GM18520 (cell line): ENCODE measurements at regions not wholly inside any gene's neighbourhood (a gene's known extent, or its start where the extent isn't known, plus 50 kb on each side); places are given as distances from the start of the nearest gene placed in this dataset.
"Not testable (repeated sequence)": the region's sequence is repeated elsewhere in the genome, so short reads cannot be mapped to it uniquely, and the experiment has no call there.

Experiments used
- ATAC-seq: cut with Tn5 transposase; IDR thresholded peaks from one replicate; pipeline ENCODE4 v1.9.1; 2021; ENCODE audit not compliant: unreplicated experiment

DNA sequence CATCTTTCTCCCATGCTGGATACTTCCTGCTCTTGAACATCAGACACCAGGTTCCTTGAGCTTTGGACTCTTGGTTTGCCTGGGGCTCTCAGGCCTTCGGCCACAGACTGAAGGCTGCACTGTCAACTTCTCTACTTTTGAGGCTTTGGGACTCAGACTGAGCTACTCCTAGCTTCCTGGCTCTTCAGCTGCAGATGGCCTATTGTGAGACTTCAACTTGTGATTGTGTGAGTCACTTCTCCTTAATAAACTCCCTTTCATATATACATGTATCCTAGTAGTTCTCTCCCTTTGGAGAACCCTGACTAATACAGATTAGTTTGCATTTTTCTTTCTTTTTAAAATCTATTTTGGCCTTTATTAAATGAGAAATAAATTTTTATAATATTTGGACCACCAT, 276.2 kb upstream of the SEMA3C start:
- ATAC-seq: no peak

DNA sequence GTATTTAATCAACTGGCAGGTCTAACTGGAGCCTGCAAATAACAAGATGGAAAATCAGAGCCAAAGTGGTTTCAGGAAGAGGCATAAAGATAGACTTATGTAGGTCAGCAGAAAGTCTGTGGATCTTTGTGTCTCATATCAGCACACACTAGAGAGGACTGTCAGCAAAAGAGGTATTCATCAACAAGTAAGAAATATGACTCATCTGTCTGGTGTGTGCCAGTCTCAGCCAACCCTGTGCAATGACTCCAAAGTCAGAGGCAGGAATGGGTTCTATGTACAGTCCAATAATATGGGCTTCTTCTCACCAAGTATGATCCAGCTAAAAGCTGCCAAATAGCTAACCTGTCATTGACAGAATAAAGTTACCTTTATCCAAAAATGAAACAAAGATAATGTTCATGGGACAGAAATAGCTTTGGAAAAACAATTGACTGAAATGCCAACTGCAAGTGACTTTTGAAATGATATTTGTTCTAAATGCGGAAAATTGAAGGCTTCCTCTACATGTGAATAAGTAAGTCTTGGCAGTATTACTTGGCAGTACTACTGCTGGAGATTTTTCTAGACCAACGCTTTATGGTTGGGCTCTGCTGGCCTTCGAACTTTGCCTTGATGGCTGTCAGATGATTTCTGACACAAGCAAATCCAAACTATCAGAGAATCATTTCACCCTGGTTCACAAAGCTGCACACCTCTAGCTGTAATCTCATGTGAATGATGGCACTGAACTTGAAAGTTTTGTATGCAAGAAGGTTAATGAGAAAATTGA, 272.3 kb upstream of the SEMA3C start:
- ATAC-seq: no peak

DNA sequence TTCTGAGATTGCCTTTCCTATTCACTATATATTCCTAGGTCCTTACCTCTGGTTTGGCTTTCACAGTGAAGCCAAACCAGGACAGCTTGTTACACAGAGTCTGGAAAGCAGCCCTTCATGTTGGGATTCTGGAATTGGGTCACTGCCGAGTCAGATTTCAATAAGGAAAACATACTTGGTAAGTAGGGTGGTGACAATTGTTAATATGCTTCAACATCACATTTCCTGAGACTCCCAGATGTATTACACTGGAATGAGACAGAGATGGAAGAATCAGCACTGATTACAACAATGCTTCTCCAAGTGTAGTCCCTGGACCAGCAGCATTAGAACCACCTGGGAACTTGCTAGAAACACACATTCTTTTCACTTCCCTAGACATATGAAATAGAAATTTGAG, 268.9 kb upstream of the SEMA3C start:
- ATAC-seq: no peak

DNA sequence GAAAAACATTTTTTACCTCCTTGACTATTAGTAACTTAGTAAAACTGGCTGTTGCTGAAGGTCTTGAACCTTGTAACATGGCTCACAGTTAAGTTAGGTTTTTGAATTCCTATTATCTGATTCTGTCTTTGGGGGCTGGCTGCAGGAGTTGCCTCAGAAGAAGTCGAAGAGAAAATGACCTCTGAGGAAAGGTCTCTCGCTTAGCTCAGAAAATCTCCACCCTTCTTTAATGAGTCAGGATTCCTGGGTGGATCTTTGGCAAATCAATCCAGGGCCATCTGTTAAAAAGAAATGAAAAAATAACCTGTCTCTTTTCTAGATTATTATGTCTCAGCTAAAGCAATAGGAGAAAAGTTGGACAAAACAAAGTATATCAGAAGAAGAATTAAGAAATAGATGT, 267.8 kb upstream of the SEMA3C start:
- ATAC-seq: no peak

DNA sequence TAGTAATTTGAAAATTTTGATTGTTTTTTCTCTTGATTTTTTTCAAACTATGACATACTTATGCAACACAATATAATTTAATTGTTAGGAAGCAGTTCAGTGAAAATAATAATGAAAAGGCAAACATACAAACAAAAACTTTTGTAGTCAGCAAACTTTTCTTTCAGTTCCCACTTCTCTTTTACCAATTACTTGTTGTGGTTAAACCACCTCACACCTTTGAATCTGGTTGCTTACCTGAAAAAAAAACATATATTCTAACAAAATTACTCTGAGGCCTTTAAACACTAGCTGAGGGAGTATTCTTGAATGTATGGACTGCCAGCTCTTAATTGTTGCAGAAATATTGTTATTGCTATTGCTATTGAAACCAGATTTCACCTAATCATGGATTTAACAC, 266.2 kb upstream of the SEMA3C start:
- ATAC-seq: no peak

DNA sequence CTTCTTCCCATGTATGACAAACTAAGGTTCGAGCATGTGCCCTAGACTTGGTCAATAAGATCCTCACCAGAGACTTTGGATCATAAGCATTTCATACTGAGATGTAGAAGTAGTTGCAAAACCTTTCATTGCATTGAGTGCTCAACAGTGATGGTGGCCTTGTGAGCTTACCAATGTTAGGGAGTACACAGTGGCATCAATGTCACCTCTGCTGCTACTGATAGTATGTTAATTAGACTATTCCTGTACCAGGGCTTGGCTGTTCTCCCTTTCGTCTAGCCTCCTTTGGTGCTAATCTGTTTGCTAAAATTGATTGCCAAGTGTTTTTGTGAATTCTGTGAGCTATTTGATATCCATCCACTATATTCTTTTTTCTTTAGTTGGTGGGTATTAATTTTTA, 264.5 kb upstream of the SEMA3C start:
- no peak for ATAC-seq

DNA sequence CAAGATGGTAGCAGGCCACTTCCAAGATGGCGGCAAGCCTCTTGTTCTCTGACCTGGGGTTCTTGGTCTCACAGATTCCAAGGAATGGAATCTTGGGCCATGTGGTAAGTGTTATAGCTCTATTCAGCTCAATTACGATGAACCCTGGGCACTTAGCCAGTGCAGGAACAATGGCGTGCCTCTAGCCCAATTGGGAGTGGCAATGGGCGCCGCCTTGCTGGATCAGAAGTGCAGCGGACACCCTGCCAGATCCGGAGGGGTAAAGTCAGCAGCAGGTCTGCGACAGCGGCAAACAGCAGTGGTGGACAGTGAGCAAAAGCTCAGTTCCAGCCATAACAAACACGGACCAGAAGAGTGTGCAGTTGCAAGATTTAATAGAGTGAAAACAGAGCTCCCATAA, 263.2 kb upstream of the SEMA3C start:
- ATAC-seq: not testable (repeated sequence)

DNA sequence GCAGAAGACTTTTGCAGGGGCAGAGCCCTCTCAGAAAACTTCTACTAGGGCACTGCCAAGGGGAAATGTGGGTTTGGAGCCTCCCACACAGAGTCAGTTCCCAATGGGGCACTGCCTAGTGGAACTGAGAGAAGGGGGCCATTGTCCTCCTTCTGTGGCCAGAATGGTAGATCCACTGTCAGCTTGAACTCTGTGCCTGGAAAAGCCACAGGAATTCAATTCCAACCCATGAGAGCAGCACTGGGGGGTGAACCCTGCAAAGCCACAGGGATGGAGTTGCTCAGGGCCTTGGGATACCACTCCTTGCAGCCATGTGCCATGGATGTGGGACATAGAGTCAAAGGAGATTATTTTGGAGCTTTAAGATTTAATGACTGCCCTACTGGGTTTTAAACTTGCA, 262.2 kb upstream of the SEMA3C start:
- ATAC-seq: no peak

DNA sequence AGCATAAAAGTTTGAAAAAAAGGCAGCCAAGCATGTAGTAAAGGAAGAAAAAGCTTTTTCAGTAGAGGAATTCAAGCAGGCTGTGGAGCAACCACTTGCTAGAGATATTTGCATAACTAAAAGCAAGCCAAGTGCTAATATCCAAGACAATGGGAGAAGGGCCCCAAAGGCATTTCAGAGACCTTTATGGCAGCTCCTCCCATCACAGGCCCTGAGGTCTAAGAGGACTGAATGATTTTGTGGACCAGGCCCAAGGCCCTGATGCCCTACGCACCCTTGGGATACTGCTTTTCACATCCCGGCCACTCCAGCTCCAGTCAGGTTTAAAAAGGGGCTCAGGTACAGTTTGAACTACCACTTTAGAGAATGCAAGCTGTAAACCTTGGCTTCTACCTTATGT, 261.7 kb upstream of the SEMA3C start:
- no peak for ATAC-seq

DNA sequence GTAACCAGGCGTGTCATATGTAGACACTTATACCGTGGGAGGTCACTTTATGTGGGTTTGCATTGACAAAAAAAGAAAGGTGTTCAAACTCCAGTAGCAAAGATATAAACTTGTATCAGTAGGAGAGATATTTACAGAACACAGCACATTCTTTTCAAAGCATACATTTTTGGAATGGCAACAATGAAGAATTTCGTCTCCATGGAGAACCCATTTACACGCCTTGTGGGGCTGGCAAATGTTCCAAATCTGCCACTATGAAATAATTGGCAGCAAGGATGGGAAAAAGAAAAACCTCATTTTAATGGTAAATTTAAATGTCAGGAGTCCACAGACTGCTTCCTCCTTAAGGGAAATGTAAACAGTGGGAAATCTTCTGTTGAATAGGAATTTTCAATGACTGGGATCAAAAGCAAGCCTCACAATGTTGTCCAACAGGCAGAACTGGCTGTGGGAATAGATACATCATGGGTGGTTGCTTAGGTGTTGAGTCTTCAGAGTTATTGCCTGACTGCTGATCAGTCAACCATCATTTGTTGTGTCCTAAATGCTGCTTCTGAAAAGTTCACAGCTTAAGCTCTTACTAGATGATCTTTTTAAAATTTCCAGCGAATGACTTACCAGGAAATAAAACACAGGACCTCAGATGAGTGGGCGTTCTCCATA, 256.6 kb upstream of the SEMA3C start:
- ATAC-seq: no peak

DNA sequence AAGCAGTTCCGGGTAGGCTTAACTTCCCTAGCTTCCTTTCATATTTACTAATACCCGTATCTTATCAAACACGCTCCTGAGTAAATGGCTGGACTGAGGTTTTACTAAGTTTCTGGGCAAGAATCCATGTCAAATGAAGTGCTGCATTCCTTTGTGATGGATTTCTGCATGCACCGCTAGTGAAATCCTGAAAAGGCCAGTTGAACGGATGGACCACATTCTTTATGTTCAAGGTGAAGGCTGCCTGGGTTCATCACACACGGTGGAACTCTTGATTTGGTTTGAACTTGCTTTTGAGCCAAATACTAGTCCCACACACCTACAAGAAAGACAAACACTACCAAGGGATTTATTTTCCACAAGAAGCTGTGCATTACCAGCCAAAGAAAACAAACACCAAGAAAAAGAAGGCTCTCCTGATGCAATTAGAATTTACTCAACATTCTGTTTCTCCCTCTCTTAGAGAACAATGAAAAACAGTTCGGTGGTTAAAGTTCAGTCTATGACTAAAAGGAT, 255.0 kb upstream of the SEMA3C start:
- ATAC-seq: no peak

DNA sequence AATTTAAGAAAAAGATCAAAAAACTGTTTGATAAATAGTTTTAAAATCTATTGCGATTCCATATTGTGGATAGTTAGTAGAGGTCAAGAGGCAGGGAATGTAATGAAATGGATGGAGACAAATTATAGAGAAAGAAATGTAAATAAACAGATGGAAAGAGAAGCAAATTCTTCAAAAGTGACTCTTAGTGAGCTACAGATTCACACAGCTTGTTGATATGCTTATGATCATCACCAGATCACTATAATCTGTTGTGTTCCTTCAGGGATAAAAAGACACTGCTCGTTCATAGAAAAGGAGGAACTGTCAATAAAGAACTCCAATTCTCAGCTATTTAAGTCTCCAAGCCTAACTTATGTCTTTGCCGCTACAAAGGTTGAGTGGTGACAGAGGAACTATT, 251.4 kb upstream of the SEMA3C start:
- ATAC-seq: no peak

DNA sequence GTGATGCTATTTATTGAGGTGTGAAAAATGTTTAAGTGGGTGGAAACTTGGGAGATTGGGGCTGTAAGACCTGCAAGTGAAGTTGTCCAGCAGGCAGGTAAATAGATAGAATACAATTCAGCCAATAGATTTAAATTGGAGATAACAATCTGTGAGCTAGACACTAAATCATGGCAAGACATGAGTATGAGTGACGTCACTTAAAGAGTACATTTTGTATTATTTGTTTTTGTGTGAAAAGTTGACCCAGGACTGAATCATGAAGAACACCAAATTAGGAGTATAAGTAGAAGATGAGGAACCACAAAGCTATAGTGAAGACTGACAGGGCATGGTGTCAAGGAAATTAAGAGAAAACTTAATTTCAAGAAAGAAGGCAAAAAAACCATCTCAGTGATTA, 249.1 kb upstream of the SEMA3C start:
- ATAC-seq: no peak

DNA sequence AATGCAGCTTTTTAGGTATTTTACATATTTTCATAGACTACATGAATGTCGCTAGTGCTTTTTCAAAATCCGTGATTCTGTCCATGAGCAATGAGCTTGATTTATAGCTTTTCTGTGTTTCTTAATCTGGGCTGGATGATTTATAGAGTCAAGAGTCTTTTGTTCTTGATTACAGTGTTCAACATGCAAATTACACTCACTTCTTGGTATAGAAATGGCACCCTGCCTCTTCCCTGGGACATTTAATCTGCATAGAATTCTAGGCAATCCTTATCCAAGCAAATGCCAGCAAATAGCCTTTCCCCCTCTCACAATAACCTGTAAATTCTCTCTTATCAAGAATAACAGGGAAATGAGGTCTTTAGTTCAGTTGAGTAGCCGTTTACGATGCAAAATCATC, 246.2 kb upstream of the SEMA3C start:
- no peak for ATAC-seq

DNA sequence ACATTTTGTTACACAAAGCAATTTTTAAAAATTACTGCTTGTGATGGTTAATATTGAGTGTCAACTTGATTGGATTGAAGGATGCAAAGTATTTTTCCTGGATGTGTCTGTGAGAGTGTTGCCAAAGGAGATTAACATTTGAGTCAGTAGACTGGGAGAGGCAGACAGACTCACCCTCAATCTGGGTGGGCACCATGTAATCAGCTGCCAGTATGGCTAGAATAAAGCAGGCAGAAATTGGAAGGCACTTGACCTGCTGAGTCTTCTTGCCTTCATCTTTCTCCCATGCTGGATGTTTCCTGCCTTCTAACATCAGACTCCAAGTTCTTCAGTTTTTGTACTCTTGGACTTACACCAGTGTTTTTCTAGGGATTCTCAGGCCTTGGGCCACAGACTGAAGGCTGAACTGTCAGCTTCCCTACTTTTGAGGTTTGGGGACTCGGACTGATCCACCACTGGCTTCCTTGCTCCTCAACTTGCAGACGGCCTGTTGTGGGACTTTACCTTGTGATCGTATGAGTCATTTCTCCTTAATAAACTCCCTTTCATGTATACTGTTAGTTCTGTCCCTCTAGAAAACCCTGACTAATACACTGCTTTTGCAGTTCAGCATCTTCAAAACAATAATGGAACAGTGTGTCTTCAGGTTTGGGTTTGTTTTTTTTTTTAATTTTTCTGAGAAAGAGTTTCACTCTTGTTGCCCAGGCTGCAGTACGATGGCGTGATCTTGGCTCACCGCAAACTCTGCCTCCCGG, 244.1 kb upstream of the SEMA3C start:
- ATAC-seq: no peak

DNA sequence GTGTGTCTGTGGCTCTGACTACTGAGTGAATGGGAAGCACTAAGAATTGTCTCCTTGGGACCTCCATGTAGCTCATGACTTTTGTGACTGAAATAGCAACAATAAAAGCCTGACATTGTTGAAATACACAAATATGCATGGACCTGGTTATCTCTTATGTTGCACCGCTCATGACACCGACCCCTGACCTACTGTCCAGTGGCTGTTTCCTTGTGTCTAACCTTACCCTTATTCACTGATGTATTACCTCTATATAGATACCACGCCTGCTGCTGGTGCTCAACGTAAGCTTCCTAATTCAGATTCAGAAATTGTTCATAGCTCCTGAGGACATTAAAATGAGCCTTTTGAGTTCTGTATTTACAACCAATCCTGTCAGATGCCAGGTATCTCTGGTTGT, 243.4 kb upstream of the SEMA3C start:
- ATAC-seq: no peak

DNA sequence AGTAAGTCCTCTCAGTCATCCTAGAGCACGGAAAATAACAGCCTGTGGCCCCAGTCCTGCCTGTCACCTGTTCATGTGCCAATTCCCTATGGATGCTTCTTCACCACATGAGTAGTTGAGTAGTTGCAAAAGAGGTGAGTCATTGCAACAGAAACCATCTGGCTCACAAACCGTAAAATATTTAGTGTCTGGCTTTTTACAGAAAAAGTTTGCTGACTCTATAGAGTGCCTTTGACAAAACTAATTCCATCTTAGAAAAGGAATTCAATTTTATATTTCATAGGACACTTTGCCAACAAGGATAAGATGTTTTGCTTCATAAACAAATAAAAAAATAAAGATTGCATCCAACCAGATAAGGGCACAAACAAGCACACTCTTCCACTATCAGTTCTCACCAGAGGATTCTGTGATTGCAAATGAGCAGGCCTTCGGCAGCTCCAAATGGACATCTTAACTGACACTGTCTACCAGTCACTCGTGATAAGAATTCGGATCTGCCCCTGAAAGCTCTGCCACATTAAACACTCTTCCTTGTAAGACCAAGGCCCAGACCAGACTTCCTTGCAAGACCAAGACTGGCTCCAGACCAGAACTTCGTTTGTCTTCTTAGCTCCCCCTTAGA, 242.7 kb upstream of the SEMA3C start:
- no peak for ATAC-seq

DNA sequence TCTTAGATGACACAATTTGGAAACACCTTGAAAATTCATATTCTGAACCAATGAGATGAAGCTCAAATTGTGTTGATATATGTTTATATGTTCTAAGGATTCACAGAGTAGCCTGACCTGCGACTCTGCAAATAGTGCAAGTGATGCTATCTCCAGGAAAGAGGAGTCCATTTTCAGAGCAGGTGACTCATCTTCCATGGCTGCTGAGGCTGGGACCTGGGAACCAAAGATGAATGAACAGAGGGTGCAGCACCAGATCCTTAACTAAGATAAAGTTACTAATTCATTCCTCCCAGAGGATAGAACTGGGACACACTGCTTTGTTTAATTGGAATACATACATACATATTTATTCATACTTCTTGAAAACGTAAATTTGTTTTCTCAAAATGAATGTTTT, 240.6 kb upstream of the SEMA3C start:
- no peak for ATAC-seq

DNA sequence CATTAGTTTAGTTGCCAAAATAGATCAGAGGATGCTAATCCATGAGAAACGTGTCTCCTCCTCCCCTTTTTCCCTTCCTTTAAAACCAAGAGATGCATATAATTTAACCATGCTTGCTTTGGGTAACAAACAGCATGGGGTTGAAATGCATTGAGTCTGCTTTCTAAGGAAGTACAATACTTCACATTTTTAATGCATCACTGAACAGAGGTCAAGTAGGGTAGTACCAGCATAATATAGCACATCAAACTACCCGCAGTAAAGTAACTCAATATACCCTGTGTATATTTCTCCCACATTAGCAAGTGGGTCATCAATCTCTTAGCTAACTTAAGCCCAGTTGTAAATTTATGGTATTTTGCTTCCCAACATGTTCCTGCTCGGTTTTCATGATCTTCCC, 239.3 kb upstream of the SEMA3C start:
- no peak for ATAC-seq

DNA sequence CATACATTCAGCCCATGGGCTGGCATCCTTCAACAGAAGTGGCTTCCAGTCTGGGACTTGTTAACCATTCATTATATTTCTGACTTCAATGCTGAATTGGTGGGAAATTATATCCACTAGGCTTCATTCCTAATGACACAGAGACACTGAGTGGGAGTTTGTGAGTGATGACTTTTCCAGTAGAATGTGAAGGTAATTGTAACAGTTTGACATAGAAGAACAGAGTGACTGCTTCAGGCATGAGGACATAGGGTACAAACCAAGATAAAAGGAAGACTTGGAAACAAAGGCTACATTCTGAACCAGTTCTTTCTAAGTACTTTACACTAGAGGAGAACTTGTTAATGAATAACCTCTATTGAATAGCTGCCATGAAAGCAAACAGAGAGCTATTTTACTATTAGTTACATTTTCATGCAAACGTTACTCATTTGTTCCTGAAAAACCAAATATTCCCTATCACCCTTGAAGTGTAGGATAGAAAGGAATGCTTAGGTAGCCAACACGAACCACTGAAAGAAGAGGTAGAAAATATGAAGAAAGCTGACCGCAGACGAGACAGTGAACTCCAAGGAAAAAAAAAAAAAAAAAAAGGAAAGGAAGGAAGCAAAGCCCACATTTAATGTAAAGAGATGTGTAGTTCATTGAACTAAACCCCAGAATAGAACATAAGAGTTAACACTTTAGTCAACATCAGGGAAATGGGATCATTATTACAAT, 237.0 kb upstream of the SEMA3C start:
- no peak for ATAC-seq

DNA sequence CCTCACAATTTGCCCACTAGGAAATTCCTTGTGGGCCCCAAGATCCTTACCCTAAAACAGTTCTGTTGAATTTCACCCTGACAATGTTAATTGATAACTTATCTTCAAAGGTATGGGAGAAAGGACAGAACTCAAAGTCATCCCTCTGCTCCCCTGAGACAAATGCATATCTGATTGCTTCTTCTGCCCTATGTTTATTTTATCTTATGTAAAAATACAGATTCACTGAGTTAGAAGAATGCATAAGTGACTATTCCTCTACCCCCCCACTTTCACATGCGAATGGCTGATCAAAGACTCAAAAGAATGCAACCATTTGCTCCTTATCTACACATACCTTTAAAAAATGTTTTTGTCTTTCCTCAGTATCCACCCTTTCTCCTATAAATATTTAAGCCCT, 235.7 kb upstream of the SEMA3C start:
- ATAC-seq: no peak
